HepG2 (cell line): ENCODE measurements at regions not wholly inside any gene's neighbourhood (a gene's known extent, or its start where the extent isn't known, plus 50 kb on each side); places are given as distances from the start of the nearest gene placed in this dataset.

Source experiments
- POLR2A ChIP-seq, 2 experiments: IDR thresholded peaks; 2 replicates each; pipeline ENCODE4 v1.6.1; 2011; ENCODE audit warnings: low read depth in 2 of 2, low read length in 2 of 2, mild to moderate bottlenecking in 1 of 2, moderate library complexity in 1 of 2; ENCODE audit not compliant: insufficient read depth in 1 of 2
- ZNF569 ChIP-seq: sonication (generic); formaldehyde crosslinking; IDR thresholded peaks from 2 replicates; pipeline ENCODE4 v1.5.0; 2020; ENCODE audit warnings: mild to moderate bottlenecking, missing genetic modification reagents, moderate library complexity, borderline replicate concordance

DNA sequence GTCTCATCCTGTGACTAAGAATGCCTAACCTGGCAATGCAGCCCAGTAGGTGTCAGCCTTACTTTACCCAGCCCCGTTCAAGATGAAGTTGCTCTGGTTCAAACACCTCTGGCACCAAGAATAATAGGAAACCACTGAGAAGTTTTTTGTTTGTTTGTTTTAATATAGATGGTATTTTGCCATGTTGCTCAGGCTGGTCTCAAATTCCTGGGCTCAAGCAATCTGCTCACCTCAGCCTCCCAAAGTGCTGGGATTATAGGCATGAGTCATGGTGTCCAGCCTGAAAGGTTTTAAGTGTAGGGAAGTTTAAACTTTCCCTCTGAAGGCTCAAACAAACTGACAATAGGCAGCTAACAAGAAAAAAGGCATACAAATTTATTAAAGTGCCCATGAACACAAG is 51.2 kb upstream of the ABCC4 start:
- no peak for TF ChIP-seq POLR2A (IDR thresholded peaks at IDR 0.05; ENCODE audit: insufficient read depth in 1 of 2, low read depth in 2 of 2, low read length in 2 of 2)
- TF ChIP-seq ZNF569, result no peak
